ENCODE measurements at regions not wholly inside any gene's neighbourhood (a gene's known extent, or its start where the extent isn't known, plus 50 kb on each side); places are given as distances from the start of the nearest gene placed in this dataset.

DNA sequence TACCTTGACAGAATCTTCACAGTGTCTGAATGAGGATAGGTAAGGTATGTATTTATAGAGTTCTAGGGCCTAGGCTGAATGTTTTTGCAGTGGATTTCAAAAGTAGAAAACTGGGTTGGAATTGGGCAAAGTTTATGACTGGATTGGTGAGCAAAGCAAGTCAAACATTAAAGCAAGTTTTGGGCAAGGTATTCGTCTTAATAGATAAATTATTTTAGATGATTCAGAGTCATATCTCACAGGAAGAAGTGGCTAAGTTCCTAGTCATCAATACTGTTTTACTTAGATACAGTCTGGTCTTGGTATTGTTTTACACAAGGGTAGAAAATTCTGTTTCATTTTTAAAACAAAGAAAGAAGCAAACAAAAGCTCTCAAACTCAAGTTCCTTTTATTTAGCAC, 284.1 kb upstream of the EPHA7 start:
- 69 to 76% (median 70%) methylated on average over 1 of the region's 1 CpG for WGBS, 3 donors
- DNase-seq, result no peak
- no peak overlapping the region for H3K27ac ChIP-seq
- no peaks in the 10 kb centered on the region for H3K9me3 ChIP-seq
- intact Hi-C loops (cut with DNase I), result no loop called here
- TF ChIP-seq, protein P1, sequence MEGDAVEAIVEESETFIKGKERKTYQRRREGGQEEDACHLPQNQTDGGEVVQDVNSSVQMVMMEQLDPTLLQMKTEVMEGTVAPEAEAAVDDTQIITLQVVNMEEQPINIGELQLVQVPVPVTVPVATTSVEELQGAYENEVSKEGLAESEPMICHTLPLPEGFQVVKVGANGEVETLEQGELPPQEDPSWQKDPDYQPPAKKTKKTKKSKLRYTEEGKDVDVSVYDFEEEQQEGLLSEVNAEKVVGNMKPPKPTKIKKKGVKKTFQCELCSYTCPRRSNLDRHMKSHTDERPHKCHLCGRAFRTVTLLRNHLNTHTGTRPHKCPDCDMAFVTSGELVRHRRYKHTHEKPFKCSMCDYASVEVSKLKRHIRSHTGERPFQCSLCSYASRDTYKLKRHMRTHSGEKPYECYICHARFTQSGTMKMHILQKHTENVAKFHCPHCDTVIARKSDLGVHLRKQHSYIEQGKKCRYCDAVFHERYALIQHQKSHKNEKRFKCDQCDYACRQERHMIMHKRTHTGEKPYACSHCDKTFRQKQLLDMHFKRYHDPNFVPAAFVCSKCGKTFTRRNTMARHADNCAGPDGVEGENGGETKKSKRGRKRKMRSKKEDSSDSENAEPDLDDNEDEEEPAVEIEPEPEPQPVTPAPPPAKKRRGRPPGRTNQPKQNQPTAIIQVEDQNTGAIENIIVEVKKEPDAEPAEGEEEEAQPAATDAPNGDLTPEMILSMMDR (IDR thresholded peaks at IDR 0.05), result no peak
- no peaks in the 10 kb centered on the region for H3K4me1 ChIP-seq
- H3K36me3 ChIP-seq (ENCODE audit: insufficient read depth in 1 of 2, low read depth in 1 of 2), result no peaks in the 10 kb centered on the region
- no peak for ATAC-seq
- no peaks in the 10 kb centered on the region for H3K27me3 ChIP-seq (ENCODE audit: insufficient read depth in 3 of 3, low read length in 2 of 3)
- no peak overlapping the region for H3K4me3 ChIP-seq

DNA sequence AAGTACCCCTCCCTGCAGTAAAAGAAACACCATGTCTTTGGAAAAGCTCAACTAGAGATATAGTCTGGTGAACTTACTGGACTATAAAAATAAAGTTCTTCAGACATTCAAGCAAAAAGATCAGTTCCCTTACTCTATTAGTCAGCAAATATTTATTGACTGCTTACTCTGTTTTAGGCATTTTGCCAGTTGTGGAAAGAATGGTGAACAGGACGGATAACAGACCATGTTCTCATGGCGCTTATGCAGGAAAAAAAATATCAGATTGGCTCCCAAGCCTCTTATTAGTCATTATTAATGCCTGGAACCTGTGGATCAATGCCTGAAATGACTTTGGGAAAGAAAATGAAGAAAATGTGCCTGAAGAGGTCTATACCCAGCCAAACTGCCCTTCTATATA, 282.2 kb upstream of the EPHA7 start:
- H3K27ac ChIP-seq, result no peak overlapping the region
- TF ChIP-seq, protein P1 (IDR thresholded peaks at IDR 0.05), result no peak
- H3K36me3 ChIP-seq (ENCODE audit: insufficient read depth in 1 of 2, low read depth in 1 of 2), result no peaks in the 10 kb centered on the region
- WGBS, 3 donors, result 50 to 61% (median 54%) methylated on average over 2 of the region's 2 CpGs
- intact Hi-C loops (cut with DNase I), result no loop called here
- no peaks in the 10 kb centered on the region for H3K4me1 ChIP-seq
- DNase-seq, result no peak
- no peak overlapping the region for H3K4me3 ChIP-seq
- no peak for ATAC-seq
- no peaks in the 10 kb centered on the region for H3K9me3 ChIP-seq
- H3K27me3 ChIP-seq (ENCODE audit: insufficient read depth in 3 of 3, low read length in 2 of 3), result no peaks in the 10 kb centered on the region

DNA sequence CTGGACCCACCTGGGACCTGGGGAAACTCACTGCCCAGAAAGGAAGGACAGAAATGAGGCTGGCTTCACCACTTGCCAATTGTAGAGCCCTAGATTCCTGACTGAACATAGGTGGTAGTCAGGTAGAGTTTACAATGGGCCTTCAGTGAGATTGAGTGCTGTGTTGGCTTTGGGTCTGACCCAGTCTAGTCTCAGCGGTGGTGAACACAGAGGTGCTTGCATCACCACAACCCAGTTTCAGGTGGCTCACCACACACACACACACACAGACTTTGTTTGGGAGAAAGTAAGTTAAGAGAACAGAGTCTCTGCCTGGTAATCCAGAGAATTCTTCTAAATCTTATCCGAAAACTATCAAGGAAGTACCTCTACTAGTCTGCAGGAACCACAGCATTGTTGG, 266.1 kb upstream of the EPHA7 start:
- intact Hi-C loops (cut with DNase I), result no loop called here
- H3K4me1 ChIP-seq, result no peaks in the 10 kb centered on the region
- H3K27me3 ChIP-seq (ENCODE audit: insufficient read depth in 3 of 3, low read length in 2 of 3), result no peaks in the 10 kb centered on the region
- no peaks in the 10 kb centered on the region for H3K9me3 ChIP-seq
- no peak for ATAC-seq
- H3K4me3 ChIP-seq, result no peak overlapping the region
- TF ChIP-seq, protein P1 (IDR thresholded peaks at IDR 0.05), result no peak
- no peak for DNase-seq
- no peak overlapping the region for H3K27ac ChIP-seq
- 90 to 95% (median 94%) methylated on average over 2 of the region's 2 CpGs for WGBS, 3 donors
- no peaks in the 10 kb centered on the region for H3K36me3 ChIP-seq (ENCODE audit: insufficient read depth in 1 of 2, low read depth in 1 of 2)

DNA sequence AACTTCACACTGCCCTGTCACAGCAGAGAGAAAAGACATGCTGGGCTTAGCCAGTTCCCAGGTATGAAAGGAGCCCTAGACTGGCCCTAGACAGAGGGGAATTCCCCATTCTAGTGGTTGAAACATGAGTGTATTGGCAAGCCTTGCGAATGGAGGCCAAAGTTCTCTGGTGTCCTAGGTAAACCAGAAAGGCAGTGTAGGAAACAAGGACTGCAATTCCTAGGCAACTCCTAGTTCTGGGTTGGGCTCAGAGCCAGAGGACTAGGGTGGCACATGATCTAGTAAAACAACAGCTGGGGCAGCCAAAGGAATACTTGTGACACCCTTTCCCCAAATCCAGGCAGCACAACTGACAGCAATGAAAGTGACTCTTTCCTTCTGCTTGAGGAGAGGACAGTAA, 265.0 kb upstream of the EPHA7 start:
- Histone ChIP-seq H3K4me3 (no peak overlapping the region), H3K36me3 (ENCODE audit: insufficient read depth in 1 of 2, low read depth in 1 of 2) (no peaks in the 10 kb centered on the region), H3K9me3 (no peaks in the 10 kb centered on the region), H3K27me3 (ENCODE audit: insufficient read depth in 3 of 3, low read length in 2 of 3) (no peaks in the 10 kb centered on the region), H3K4me1 (no peaks in the 10 kb centered on the region), H3K27ac (no peak overlapping the region)
- 86 to 90% (median 88%) methylated on average over 1 of the region's 1 CpG for WGBS, 3 donors
- TF ChIP-seq, protein P1 (IDR thresholded peaks at IDR 0.05), result no peak
- intact Hi-C loops (cut with DNase I), result no loop called here
- DNase-seq, result no peak
- ATAC-seq, result no peak

DNA sequence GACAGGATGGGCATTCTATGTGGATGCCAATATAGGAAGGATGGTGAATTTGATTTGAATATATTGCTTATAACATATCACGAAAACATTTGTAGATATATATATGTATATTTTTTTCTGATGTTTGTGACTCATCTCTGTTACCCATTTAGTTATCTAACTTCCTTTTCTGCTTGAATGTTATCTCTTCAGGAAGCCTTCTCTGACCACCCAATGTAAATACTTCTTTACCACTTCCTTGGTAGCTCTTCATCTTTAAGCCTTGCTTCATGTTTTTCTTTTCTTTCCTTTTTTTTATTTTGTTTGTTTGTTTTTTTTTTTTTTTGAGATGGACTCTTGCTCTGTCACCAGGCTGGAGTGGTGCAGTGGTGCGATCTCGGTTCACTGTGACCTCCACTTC, 260.5 kb upstream of the EPHA7 start:
- H3K27me3 ChIP-seq (ENCODE audit: insufficient read depth in 3 of 3, low read length in 2 of 3), result no peaks in the 10 kb centered on the region
- H3K4me3 ChIP-seq, result no peak overlapping the region
- TF ChIP-seq, protein P1 (IDR thresholded peaks at IDR 0.05), result no peak
- no peaks in the 10 kb centered on the region for H3K4me1 ChIP-seq
- intact Hi-C loops (cut with DNase I), result no loop called here
- ATAC-seq, result no peak
- DNase-seq, result no peak
- no peaks in the 10 kb centered on the region for H3K36me3 ChIP-seq (ENCODE audit: insufficient read depth in 1 of 2, low read depth in 1 of 2)
- no peaks in the 10 kb centered on the region for H3K9me3 ChIP-seq
- WGBS, 3 donors, result 91 to 97% (median 94%) methylated on average over 3 of the region's 3 CpGs
- H3K27ac ChIP-seq, result no peak overlapping the region

All from psoas muscle (tissue), 7 donors.